DOHH2 (cell line): ENCODE measurements at regions not wholly inside any gene's neighbourhood (a gene's known extent, or its start where the extent isn't known, plus 50 kb on each side); places are given as distances from the start of the nearest gene placed in this dataset.

Source experiments
- CTCF ChIP-seq: fragments of 200-600 bp; sonication (generic); IDR thresholded peaks from one replicate; pipeline ENCODE4 v1.5.1; 2014; ENCODE audit warnings: antibody characterized with exemption, mild to moderate bottlenecking, low read depth, low read length; ENCODE audit not compliant: poor library complexity, severe bottlenecking
- EZH2phosphoT487 ChIP-seq: fragments of 200-600 bp; sonication (generic); IDR thresholded peaks from 2 replicates; pipeline ENCODE4 v1.6.1; 2017; ENCODE audit warnings: borderline replicate concordance, mild to moderate bottlenecking, antibody characterized with exemption, low read length, moderate library complexity, mixed read lengths

- TF ChIP-seq CTCF: no peak
- TF ChIP-seq EZH2phosphoT487: no peak
Measured at GRCh38 chr13:37942929-37943328, 73.4 kb upstream of the TRPC4 start.
